ENCODE measurements at regions not wholly inside any gene's neighbourhood (a gene's known extent, or its start where the extent isn't known, plus 50 kb on each side); places are given as distances from the start of the nearest gene placed in this dataset.
"Not testable (repeated sequence)": the region's sequence is repeated elsewhere in the genome, so short reads cannot be mapped to it uniquely, and the experiment has no call there.

DNA sequence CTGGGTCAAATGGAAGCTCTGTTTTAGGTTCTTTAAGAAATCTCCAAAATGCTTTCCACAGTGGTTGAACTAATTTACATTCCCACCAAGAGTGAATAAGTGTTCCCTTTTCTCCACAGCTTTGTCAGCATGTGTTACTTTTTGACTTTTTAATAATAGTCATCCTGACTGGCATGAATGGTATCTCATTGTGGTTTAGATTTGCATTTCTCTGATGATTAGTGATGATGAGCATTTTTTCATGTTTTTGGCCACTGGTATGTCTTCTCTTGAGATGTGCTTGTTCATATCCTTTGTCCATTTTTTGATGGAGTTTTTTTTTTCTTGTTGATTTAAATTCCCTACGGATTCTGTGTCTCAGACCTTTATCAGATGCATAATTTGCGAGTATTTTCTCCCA lies 745.0 kb upstream of the BCHE start:
- TF ChIP-seq CTCF (IDR thresholded peaks at IDR 0.05) = no peak
- DNase-seq (ENCODE audit: low spot score) = no peak
- no peaks in the 10 kb centered on the region for H3K9me3 ChIP-seq
- H3K27me3 ChIP-seq = no peaks in the 10 kb centered on the region
- no peak overlapping the region for H3K27ac ChIP-seq
- H3K4me3 ChIP-seq = no peak overlapping the region
- H3K4me1 ChIP-seq = no peaks in the 10 kb centered on the region
- H3K36me3 ChIP-seq = no peaks in the 10 kb centered on the region

DNA sequence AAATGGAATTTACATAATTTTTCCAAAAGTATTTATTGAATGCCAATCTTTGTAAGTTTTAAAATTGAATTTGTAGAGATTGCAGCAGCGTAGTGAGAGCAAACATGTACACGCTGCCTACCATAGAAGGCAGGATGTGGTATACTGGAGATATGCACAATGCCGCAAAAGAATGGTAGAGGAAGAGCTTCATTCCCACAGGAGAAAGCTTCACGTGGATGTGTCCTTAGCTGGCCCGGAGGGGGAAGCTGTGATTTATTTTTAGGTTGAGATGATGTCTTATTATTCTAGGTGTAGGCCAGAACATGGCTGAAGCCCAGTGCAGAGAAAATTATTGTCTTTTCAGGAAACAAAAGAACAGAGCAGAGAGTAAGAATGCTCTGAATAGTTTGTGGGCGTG lies 743.3 kb upstream of the BCHE start:
- Histone ChIP-seq H3K27ac (no peak overlapping the region), H3K4me1 (no peaks in the 10 kb centered on the region), H3K27me3 (no peaks in the 10 kb centered on the region), H3K9me3 (no peaks in the 10 kb centered on the region), H3K4me3 (no peak overlapping the region), H3K36me3 (no peaks in the 10 kb centered on the region)
- no peak for DNase-seq (ENCODE audit: low spot score)
- no peak for TF ChIP-seq CTCF (IDR thresholded peaks at IDR 0.05)

GRCh38 chr3:166575161-166575560 lies 737.9 kb upstream of the BCHE start:
- TF ChIP-seq CTCF (IDR thresholded peaks at IDR 0.05) = no peak
- Histone ChIP-seq H3K4me3 (no peak overlapping the region), H3K4me1 (no peaks in the 10 kb centered on the region), H3K27ac (no peak overlapping the region), H3K27me3 (no peaks in the 10 kb centered on the region), H3K36me3 (no peaks in the 10 kb centered on the region), H3K9me3 (no peaks in the 10 kb centered on the region)
- no peak for DNase-seq (ENCODE audit: low spot score)

- H3K4me3 ChIP-seq; H3K36me3 ChIP-seq; H3K27ac ChIP-seq; H3K4me1 ChIP-seq; DNase-seq (ENCODE audit: low spot score); H3K9me3 ChIP-seq; H3K27me3 ChIP-seq: not testable (repeated sequence)
Measured at GRCh38 chr3:166571686-166572085, 734.5 kb upstream of the BCHE start.

DNA sequence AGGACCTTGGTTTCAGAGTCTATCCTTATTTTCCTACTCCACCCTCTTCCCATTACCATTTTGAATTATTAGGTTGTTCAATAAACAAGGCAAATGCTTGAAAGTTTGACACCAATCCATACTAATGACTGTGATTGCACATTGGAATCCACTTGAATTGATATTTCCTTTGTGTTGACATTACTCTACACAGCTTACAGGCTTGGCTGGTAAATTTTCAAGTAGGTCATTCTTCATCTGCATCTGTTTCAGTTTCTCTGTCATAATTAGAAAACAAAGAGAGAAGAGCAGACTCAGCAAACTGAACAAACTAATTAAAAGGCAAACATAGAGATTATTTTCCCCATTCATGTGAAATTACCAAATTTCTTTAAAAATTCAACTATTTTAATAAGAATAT lies 732.9 kb upstream of the BCHE start:
- no peak overlapping the region for H3K27ac ChIP-seq
- no peaks in the 10 kb centered on the region for H3K4me1 ChIP-seq
- no peaks in the 10 kb centered on the region for H3K27me3 ChIP-seq
- DNase-seq (ENCODE audit: low spot score) = no peak
- H3K4me3 ChIP-seq = no peak overlapping the region
- no peak for TF ChIP-seq CTCF (IDR thresholded peaks at IDR 0.05)
- no peaks in the 10 kb centered on the region for H3K9me3 ChIP-seq
- H3K36me3 ChIP-seq = no peaks in the 10 kb centered on the region

DNA sequence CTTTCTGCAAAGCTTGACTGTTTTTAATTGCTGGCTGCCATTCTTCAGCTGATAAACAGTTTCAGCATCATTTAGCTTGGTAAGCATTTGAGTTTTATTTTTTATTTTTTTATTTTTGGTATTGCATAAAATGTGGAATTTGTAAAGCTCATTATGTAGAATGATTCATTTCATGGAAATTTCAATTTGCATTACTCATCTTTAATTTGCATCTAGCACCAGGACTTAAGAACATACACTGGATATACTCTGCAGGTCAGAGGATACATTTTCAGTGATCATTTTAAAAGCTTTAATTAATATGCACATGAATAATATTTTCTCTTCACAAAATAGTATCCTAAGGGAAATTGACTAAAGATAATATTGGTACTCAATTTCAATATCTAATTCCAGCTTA lies 732.4 kb upstream of the BCHE start:
- H3K9me3 ChIP-seq = no peaks in the 10 kb centered on the region
- no peaks in the 10 kb centered on the region for H3K36me3 ChIP-seq
- TF ChIP-seq CTCF (IDR thresholded peaks at IDR 0.05) = no peak
- H3K4me3 ChIP-seq = no peak overlapping the region
- H3K27me3 ChIP-seq = no peaks in the 10 kb centered on the region
- no peaks in the 10 kb centered on the region for H3K4me1 ChIP-seq
- H3K27ac ChIP-seq = no peak overlapping the region
- no peak for DNase-seq (ENCODE audit: low spot score)
